ENCODE measurements at regions not wholly inside any gene's neighbourhood (a gene's known extent, or its start where the extent isn't known, plus 50 kb on each side); places are given as distances from the start of the nearest gene placed in this dataset.

DNA sequence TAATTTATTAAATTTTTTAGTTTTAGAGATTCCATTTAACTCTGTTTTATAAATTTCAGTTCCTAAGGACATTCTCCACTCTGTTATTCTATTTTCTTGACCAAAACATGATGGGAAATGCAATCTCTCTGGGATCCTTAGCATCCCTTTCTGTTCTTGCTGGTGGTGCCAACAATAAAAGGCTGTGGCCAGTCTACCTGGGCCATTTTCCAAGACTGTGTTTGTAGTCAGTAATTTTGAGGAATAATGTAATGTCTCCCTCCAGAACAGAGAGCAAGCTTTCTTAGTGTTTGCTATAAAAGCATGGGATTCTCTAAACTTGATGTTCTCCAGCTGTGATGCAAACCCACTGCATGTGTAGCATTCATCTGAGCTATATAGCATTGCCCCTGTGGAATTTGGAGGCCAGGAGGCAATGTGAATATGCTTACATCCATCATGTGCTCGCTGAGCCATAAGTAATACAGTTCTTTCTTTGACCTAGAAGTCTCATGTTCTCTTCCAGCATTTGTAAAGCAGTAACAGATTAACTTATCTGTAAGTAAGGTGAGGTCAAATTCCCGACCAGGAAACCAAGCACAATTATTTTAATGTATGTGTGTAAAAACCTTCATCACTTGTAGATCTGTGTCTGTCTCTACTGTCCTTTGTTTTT, 211.5 kb upstream of the TAS2R1 start:
- Histone ChIP-seq H3K4me3 (no peak overlapping the region), H3K27me3 (no peaks in the 10 kb centered on the region), H3K27ac (no peak overlapping the region), H3K4me1 (no peaks in the 10 kb centered on the region), H3K9me3 (no peaks in the 10 kb centered on the region), H3K36me3 (no peaks in the 10 kb centered on the region)
- TF ChIP-seq, protein P1, sequence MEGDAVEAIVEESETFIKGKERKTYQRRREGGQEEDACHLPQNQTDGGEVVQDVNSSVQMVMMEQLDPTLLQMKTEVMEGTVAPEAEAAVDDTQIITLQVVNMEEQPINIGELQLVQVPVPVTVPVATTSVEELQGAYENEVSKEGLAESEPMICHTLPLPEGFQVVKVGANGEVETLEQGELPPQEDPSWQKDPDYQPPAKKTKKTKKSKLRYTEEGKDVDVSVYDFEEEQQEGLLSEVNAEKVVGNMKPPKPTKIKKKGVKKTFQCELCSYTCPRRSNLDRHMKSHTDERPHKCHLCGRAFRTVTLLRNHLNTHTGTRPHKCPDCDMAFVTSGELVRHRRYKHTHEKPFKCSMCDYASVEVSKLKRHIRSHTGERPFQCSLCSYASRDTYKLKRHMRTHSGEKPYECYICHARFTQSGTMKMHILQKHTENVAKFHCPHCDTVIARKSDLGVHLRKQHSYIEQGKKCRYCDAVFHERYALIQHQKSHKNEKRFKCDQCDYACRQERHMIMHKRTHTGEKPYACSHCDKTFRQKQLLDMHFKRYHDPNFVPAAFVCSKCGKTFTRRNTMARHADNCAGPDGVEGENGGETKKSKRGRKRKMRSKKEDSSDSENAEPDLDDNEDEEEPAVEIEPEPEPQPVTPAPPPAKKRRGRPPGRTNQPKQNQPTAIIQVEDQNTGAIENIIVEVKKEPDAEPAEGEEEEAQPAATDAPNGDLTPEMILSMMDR (IDR thresholded peaks at IDR 0.05): no peak
- TF ChIP-seq POLR2AphosphoS5 (IDR thresholded peaks at IDR 0.05; ENCODE audit: insufficient read depth in 1 of 2, low read depth in 1 of 2): no peak
- TF ChIP-seq POLR2A (IDR thresholded peaks at IDR 0.05): no peak
- DNase-seq (ENCODE audit: extremely low spot score in 2 of 2): no peak
- intact Hi-C loops (cut with DNase I): no loop called here

GRCh38 chr5:9838916-9839315, 208.8 kb upstream of the TAS2R1 start:
- intact Hi-C loops (cut with DNase I): no loop called here
- Histone ChIP-seq H3K4me1 (no peaks in the 10 kb centered on the region), H3K27ac (no peak overlapping the region), H3K36me3 (no peaks in the 10 kb centered on the region), H3K27me3 (no peaks in the 10 kb centered on the region), H3K4me3 (no peak overlapping the region), H3K9me3 (no peaks in the 10 kb centered on the region)
- no peak for DNase-seq (ENCODE audit: extremely low spot score in 2 of 2)
- TF ChIP-seq, protein P1 (IDR thresholded peaks at IDR 0.05): no peak
- TF ChIP-seq POLR2A (IDR thresholded peaks at IDR 0.05) (no peak), POLR2AphosphoS5 (IDR thresholded peaks at IDR 0.05; ENCODE audit: insufficient read depth in 1 of 2, low read depth in 1 of 2) (no peak)

- TF ChIP-seq, protein P1 (IDR thresholded peaks at IDR 0.05): no peak
- Histone ChIP-seq H3K4me1 (no peaks in the 10 kb centered on the region), H3K27me3 (no peaks in the 10 kb centered on the region), H3K4me3 (no peak overlapping the region), H3K27ac (no peak overlapping the region), H3K36me3 (no peaks in the 10 kb centered on the region), H3K9me3 (no peaks in the 10 kb centered on the region)
- DNase-seq (ENCODE audit: extremely low spot score in 2 of 2): no peak
- intact Hi-C loops (cut with DNase I): no loop called here
Observed at GRCh38 chr5:9834871-9835770, 205.0 kb upstream of the TAS2R1 start.

GRCh38 chr5:9833871-9834270, 203.7 kb upstream of the TAS2R1 start:
- Histone ChIP-seq H3K4me3 (no peak overlapping the region), H3K36me3 (no peaks in the 10 kb centered on the region), H3K4me1 (no peaks in the 10 kb centered on the region), H3K27ac (no peak overlapping the region), H3K9me3 (no peaks in the 10 kb centered on the region), H3K27me3 (no peaks in the 10 kb centered on the region)
- intact Hi-C loops (cut with DNase I): no loop called here
- TF ChIP-seq, protein P1 (IDR thresholded peaks at IDR 0.05): no peak
- TF ChIP-seq POLR2A (IDR thresholded peaks at IDR 0.05) (no peak), POLR2AphosphoS5 (IDR thresholded peaks at IDR 0.05; ENCODE audit: insufficient read depth in 1 of 2, low read depth in 1 of 2) (no peak)
- no peak for DNase-seq (ENCODE audit: extremely low spot score in 2 of 2)

- no peak for TF ChIP-seq POLR2A (IDR thresholded peaks at IDR 0.05)
- TF ChIP-seq, protein P1 (IDR thresholded peaks at IDR 0.05): no peak
- no peak overlapping the region for H3K27ac ChIP-seq
- no peaks in the 10 kb centered on the region for H3K9me3 ChIP-seq
- no peak for DNase-seq (ENCODE audit: extremely low spot score in 2 of 2)
- no peak overlapping the region for H3K4me3 ChIP-seq
- H3K4me1 ChIP-seq: no peaks in the 10 kb centered on the region
- intact Hi-C loops (cut with DNase I): no loop called here
- H3K27me3 ChIP-seq: no peaks in the 10 kb centered on the region
- no peaks in the 10 kb centered on the region for H3K36me3 ChIP-seq
Observed at GRCh38 chr5:9832921-9833320, 202.8 kb upstream of the TAS2R1 start.
